Fibroblast of skin of right quadriceps (primary cell): ENCODE measurements at regions not wholly inside any gene's neighbourhood (a gene's known extent, or its start where the extent isn't known, plus 50 kb on each side); places are given as distances from the start of the nearest gene placed in this dataset.

ENCODE experiments used
- DNase-seq: peaks from one replicate; pipeline ENCODE4 v3.0.0-alpha.2; 2013

DNA sequence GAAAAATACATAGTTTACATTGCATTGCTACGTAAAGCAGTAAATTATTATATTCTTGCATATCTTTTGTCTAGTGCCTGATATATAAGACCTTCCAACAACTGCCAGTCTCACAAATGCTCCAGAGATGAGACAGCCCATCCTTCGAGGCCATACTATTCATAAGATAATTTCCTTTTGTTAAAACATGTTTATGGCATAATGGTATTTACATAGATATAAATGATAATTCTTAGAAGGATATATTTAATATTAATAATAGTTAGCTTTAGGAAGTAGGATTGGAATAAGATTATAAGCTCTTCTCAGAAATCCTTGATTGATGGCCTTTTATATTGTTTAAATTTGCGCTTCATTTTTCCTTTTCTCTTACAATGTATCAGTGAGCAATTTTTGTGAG is 1410.1 kb upstream of the MIR17HG start:
- DNase-seq: no peak

DNA sequence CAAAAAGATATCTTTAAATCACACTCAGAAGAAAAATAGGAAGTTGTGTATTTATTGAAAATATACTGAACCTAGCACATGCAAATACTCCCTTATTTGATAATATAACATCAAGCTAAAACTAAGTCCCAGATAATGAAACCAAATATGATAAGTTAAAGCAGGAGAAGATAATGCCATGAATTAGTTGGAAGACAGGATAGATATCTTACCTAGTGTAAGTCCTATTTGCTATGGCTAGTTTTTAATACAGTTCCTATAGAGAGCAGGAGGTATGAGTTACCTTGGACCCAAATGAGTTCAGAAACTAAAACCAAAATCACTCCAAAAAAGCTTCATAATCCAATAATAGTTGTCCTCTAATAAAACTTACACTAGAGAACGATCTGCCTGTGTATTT is 1407.1 kb upstream of the MIR17HG start:
- no peak for DNase-seq

DNA sequence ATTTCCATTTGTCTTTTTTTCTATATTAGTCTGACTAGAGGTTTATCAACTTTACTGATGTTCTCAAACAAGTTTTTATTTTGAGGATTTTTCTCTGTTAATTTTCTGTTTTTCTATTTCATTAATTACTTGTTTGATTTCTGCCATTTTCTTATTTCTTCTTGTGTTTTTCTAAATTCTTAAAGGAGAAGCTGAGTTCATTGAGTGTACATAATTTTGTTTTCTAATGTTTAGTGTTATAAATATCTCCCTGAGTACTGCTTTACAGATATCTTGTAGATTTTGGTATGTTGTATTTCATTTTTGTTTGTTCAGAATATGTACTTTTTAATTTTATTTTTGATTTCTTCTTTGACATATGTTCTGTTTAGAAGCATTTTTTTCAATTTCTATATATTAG is 1404.3 kb upstream of the MIR17HG start:
- no peak for DNase-seq

DNA sequence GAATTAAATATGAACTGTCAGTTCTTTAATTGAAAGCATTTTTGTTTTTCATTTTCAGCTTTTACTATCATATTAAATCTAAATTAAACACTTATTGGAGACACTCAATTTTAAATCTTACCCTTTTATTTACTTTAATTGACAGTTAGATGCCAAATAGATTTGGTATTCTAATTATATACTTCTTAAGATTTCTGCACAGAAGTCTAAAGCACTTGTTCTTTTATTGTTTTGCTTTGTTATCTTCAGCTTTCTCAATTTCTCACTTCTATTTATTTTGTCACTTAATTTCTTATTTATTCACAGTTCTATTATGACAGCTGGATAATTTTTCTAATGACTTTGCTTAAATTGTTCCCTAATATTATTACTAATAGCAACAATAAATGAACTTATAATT is 1397.3 kb upstream of the MIR17HG start:
- no peak for DNase-seq

DNA sequence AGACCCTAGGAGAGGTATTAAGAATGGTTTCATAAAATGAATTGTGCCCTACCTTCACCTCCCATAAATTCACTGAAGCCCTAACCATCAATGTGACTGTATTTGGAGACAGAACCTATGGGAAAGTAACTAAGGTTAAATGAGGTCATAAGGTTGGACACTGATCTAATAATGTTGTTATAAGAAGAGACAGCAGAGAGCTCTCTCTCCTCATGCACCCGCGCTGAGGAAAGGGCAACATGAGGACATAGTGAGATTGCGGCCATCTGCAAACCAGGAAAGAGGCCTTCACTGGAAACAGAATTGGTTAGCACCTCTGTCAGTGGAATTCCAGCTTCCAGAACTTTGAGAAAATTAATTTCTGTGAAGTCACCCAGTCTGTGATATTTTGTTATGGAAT is 1396.1 kb upstream of the MIR17HG start:
- DNase-seq: no peak

DNA sequence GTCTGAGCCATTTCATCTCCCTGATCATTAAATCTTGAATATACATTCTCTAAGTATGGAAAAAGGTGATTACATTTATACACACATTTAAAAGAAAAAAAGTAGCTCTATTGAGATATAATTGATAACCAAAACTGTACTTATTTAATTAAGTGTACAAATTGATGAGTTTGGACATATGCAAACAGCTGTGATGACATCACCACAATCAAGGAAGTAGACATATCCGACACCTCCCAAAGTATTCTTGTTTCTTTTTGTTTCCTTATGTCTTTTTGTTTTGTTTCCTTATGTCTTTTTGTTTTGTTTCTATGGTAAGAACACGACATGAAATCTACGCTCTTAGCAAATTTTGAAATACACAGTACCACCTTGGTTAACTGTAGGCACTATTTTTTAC is 1393.9 kb upstream of the MIR17HG start:
- no peak for DNase-seq

DNA sequence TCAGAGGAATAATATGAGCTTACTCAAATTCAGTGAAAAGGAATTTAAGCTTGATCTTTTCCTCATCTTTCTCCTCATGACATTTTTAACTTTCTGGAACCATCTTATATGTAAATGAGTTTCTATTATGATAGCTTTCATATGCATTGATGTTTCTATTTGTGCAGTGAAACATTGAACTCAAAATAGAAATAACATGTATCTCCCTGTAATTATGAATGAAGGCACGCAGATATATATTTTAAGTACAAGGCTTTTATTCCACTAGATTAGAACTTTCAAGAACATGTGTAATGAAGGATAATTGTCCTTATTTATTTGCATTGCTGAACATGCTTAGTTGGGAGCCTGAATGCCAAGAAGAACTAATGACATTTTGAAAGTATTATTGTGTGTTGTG is 1391.7 kb upstream of the MIR17HG start:
- no peak for DNase-seq

DNA sequence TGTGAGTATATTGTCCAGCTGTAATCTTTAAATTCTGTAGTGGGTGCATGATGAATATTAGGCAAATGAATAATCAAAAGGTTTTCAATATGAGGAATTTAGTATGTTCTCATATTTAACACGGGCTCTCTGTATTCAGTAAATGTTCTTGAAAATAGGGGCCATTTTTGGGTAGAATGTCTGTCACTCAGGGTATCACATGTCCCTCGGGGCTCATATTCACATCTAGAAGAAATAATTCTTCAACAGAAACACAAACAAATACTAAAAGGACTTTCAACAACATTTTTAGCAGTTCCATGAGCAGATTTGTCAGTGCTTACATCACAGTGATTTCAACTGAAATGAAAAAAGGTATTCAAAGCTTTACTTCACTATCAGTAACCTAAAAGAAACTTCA is 1388.4 kb upstream of the MIR17HG start:
- DNase-seq: no peak

DNA sequence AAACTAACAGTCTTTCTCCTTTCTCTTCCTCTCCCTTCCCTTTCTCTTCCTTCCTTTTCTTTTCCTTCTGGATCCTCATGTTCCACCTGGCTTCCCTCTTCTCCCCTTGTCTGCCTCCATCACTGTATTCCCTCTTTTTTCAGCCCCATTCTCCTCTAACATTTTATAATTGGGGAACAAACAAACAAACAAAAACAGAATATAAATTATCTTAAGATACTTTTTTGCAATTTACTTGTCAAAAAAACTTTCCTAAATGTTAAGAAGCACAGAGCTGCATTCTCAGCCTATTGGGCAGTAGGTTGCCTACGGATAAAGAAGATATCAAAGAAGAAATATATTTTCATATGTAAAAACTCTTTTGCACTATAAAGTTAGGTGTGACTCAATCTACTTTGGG is 1382.2 kb upstream of the MIR17HG start:
- DNase-seq: no peak

DNA sequence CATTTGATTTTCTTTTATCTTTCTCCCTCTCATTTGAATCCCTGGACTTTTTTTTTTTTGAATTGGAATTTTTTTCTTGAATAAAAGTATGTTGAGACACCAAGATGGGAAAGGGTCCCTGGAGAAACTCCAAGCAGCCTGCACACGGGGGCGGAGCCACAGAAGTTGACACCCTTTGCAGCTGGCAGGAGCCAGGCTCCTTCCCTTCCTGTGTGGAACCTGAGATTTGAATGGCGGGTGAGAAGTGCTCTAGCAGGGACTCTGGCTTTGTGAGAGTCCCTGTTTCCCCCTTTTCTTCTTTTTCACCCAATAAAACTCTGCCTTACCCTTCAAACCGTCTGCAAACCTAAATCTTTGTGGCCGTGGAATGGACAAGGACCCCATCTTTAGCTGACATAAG is 1381.0 kb upstream of the MIR17HG start:
- DNase-seq: no peak

DNA sequence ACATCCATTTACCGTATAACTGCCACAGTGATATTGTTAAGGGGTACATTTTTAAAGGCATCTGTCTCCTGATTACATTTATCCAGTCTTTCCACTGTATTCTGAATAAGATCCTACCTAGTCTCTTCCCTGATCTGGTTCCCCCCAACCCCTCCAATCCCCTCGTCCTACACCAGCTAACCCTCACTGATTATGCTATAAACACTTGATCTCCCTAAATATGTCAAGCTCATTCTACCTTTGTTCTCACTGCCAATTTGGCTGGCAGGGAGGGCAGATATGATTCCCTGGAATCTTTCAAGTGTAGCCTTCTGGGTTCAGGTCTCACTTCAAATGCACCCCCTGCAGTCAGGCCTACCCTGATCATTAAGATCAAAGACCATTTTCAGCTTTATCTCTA is 1379.8 kb upstream of the MIR17HG start:
- DNase-seq: no peak

DNA sequence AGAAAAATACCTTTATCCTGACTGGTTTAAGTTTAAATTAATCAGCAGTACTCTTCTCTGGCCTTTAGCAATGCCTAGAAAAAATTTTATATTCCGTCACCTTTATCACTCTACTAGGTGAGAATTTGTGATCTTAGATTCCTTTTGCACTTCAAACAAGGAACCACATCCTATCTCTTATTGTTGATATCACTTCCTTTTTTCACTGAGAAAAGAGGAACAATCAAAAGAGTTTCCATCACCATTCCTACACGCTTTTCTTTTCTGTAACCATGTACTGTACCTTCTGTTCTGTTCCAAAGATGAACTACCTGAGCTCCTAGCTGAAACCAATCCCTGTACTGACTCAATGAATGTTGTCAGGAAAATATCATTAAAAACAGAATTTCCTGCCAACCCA is 1379.0 kb upstream of the MIR17HG start:
- no peak for DNase-seq

DNA sequence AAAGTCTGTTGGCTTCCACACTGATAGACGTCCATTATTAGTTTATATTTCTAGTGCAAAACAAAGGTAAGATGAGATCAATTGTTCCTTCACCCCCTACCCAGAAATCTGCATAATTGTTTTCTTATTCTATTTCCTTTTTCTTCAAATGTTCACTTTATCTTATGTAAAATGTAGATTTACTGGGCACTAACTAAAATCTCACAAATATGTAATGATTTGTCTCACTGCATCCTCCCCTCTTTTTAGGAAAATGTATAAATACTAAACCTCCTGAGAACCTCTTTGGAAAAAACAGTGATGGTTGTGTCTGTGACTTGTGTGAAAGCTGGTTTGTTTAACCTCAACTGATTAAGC is 1377.2 kb upstream of the MIR17HG start:
- no peak for DNase-seq

DNA sequence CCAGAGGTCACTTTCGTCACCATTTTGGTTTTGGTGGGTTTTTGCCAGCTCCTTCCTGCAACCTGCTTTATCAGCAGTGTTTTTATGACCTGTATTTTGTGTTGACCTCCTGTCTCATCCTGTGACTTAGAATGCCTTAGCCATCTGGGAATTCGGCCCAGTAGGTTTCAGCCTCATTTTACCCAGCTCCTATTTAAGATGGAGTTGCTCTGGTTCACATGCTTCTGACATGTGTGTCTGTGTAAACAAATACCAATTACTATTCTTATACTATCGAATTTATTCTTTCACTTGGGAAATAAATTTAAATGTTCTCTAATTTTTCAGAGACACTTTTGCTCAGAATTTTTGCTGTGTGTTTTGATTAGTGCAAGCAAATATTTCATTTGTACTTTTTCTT is 1370.3 kb upstream of the MIR17HG start:
- DNase-seq: no peak

DNA sequence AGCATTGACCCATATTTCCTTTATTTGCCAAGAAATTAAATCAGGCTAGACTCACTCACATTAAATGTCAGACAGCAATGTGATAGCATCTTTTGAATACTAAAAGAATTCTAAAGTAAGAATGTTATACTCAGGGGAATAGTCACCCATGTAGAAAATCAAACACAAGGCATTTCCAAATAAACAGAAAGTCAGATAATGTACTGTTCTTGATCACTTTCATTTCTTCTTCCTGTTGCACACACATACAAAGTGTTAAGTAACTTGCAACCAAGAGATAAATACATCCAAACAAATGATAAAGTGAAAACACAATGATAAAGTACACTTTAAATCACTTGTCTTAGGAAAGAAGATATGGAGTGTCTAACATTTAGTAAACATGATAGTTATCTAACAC is 1366.6 kb upstream of the MIR17HG start:
- no peak for DNase-seq

DNA sequence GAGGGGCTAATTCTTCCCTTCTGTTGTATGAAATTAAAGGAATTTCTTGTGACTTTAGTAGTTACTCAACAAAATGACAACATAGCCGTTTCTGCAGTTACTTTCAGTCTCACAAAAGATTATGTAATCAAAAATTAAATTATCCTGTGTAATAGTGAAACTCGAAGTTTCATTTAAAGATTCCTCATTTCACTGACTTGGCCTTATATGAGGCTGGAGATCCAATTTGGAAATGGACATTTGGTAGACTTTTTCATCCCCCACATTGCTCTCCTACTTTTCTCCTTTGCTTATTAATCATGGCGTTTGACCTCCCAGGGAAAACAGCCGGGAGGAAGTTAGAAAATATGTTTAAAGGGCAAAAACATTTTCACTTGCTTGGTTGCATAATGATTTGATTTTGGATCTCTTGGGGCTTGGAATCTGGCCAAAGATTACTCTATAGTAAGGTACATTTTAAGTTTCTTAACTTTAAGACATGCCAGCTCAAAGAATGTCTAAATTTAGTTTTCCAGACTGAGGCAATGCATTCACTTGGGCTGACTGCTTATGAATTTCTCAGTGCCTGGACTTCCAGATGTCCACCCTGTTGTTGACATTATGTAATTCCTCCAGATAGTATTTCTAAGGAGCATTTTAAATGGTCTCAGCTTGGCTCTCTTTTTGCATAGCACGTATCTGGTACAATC is 1364.9 kb upstream of the MIR17HG start:
- peak; percentile 31 for DNase-seq

DNA sequence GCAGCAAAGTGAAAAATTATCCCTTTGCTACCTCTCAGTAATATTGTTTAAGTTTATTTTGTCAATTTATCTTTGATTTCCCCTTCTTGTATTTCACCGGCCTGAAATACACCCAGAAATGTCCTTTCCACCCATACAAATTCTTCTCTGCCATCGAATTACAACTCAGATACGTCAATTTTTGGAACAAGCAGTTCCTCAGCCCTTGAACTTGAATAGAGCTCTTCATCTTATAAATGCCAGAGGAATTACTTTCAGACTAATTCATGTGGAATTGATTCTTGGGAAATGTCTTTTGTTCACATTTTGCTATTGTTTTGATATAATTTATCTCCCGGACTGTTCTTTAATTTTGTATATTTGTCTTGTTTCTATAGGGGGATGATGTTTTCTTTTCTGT is 1359.3 kb upstream of the MIR17HG start:
- DNase-seq: no peak

DNA sequence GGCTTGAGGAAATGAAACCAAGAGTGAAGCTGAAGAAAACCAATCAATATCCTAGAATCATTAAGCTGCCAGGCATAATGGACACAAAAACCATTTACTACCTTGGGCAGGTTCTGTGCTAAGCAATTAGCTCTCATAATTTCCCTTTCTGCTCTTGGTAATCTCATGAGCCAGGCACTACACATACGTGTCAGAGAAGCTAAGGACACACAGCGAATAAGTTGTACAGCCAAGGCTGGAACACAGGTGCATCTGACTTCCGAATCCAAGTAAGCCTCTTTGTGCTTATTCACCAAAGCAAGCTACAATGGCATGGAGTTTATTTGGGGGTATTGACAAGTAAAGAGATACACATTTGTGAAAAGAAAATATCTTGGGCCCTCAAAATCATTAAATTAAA is 1343.9 kb upstream of the MIR17HG start:
- DNase-seq: no peak

DNA sequence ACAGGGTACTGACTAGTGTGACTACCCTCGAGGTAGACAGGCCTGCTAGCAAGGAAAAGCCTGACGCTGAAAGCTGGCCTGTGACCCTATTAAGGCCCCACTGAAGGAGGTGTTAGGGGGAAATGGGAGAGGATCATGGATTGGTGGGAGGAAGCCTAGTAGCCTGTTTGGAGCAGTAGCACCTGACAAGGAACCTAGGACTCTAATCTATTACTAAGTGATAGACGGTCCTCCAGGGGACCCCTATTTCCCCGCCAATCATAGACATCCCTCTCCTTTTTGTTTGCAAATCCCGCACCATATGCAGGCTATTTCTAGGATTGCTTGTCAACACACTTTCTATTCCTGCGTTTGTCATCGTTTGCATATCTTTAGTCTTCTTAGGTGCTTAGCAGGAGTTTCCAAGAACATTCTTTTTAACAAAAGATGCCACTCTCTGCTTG is 1338.8 kb upstream of the MIR17HG start:
- no peak for DNase-seq

DNA sequence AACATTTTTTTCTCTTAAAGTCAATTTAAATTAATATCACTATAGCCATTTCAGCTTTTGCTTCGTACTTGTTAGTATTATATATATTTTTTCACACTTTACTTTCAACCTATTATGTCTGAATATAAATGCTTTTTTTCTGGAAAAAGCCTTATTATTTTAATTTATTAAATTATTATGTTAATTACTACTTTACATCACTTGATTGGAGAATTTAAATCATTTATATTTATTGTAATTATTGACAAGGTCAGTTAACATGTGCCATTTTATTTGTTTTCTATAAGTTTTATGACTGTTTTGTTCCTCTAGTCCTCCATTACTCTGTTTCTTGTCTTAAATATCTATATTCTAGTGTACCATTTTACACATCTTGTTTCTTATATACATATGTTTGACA is 1333.4 kb upstream of the MIR17HG start:
- no peak for DNase-seq

DNA sequence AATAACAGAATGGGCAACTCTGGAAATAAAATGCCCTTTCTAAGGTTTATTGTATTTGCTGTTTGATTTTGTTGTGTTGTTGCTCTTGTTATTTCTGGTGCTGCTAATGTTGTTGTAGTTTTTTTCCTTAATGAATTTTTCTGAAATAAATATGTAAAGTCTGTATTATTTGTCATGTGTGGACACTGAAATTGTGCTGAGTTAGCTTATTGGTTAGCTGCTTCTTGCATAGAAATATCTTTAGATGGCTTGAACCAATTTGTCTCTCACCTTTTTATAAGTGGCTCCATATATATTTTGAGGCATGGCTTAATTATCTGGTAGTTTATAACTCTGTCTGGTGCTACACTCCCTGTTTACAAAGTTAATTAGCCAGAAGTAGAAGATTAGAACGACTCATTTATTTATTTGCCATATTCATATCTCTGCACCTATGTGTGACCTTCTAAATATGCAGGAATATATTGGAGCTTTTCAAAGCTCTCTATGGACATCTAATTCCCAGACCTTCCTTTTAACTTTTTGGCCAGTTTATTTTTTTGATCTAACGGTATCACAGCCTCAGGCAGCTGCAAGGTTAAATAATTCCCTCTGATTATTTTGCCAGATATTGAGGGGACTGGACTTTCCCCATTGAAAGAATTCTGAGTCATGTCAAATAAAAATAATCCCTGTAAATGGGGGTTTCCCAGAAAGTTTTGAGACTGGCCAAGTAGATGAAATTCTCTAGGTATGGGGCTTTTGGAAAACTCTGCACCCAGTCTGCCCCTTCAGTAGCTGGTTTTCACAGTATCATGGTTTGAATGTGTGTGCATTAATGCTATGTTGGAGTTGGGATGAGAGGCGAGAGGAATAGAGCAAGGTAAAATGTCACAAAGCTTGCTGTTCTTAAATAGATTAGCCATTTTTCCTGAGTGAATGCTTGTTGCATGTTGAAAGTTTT is 1331.7 kb upstream of the MIR17HG start:
- no peak for DNase-seq

DNA sequence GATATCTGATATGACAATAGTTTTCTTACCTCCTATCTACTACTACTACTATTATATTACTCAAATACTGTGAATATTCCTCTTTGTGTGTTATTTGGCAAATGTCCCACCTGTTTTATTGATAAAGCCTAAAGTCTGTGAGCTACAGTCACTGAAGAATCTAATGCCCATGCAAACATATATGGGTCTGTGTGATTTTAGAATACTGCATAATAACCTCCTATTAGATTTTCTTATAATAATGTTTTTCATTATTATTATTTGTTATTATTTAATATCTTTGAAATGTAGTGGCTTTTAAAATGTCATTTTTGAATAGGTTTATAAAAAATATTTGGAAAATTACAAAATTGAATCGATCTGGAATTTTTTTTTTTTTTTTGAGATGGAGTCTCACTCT is 1330.8 kb upstream of the MIR17HG start:
- DNase-seq: no peak

DNA sequence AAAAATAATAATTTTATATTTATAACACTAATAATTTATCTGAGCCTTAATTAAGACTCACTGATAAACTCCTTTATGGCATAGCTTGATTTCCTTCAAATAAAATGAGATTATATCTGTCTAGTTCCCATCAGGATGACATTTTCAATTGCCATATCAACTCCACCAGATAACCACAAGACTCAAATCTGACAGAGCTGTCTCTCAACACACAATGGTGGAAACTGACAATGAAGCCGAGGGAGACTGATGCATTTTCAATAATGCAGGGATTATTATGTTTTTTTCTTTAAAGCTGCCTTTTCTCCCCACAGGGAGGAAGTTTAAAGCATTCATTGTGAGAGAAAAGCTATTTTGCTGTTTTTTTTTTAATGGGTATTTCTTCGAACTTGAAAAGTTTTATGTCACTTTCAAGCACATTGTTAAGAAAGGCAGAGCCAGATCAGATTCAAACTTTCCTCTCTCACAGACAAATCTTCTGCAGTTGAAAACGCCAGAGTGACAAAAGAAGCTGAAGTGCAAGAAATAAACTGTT is 1326.9 kb upstream of the MIR17HG start:
- no peak for DNase-seq

DNA sequence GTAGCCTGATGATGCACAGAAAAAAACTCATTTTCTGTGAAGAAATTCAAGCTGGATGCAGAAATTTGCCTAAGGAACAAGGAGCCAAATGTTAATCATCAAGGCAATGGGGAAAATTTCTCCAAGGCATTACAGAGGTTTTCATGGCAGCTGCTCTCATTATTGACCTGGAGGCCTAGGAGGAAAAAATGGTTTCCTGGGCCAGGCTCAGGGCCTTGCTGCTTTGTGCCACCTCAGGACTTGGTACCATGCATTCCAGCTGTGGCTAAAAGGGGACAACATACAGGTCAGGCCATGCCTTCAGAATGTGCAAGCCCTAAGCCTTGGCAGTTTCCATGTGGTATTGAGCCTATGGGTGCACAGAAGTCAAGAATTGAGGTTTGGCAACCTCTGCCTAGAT is 1320.1 kb upstream of the MIR17HG start:
- DNase-seq: no peak
